Thymus (tissue), 11 donors: ENCODE measurements at regions not wholly inside any gene's neighbourhood (a gene's known extent, or its start where the extent isn't known, plus 50 kb on each side); places are given as distances from the start of the nearest gene placed in this dataset.
A peak's percentile ranks its signal among the peaks of the same experiment; 100 is the strongest.

Source experiments
- DNase-seq, 9 donors: peaks; one replicate each; pipeline ENCODE4 v3.0.0-alpha.2; 2013; ENCODE audit warnings: low spot score in 9 of 9, low read depth in 6 of 9, missing footprints in 1 of 9
- H3K27ac ChIP-seq, 2 donors: one replicate each; pipeline ENCODE4 v1.5.1; 2013; ENCODE audit warnings: control low read depth in 1 of 2, low read depth in 1 of 2, low read length in 1 of 2, mild to moderate bottlenecking in 1 of 2, moderate library complexity in 1 of 2
- H3K27me3 ChIP-seq, 2 donors: one replicate each; pipeline ENCODE4 v1.5.1; 2013; ENCODE audit warnings: low read length in 1 of 2; ENCODE audit not compliant: control insufficient read depth in 2 of 2, insufficient read depth in 1 of 2
- H3K36me3 ChIP-seq, 2 donors: one replicate each; pipeline ENCODE4 v1.5.1; 2013; ENCODE audit warnings: low read length in 1 of 2, mild to moderate bottlenecking in 1 of 2, moderate library complexity in 1 of 2; ENCODE audit not compliant: control insufficient read depth in 2 of 2, insufficient read depth in 2 of 2
- H3K4me1 ChIP-seq, 2 donors: one replicate each; pipeline ENCODE4 v1.5.1; 2013; ENCODE audit warnings: low read length in 2 of 2; ENCODE audit not compliant: control insufficient read depth in 2 of 2, insufficient read depth in 2 of 2
- H3K4me3 ChIP-seq, 2 donors: one replicate each; pipeline ENCODE4 v1.5.1; 2013; ENCODE audit warnings: low read length in 2 of 2, control low read depth in 1 of 2, mild to moderate bottlenecking in 1 of 2
- H3K9me3 ChIP-seq, 2 donors: one replicate each; pipeline ENCODE4 v1.5.1; 2013; ENCODE audit warnings: low read length in 1 of 2, mild to moderate bottlenecking in 1 of 2; ENCODE audit not compliant: control insufficient read depth in 2 of 2, insufficient read depth in 1 of 2
- whole genome bisulfite sequencing: extraction: QIAGEN DNeasy Blood & Tissue Kit; methylation state at CpG from one replicate; pipeline ENCODE4 v1.1.7; 2013; 5-methylcytosine and 5-hydroxymethylcytosine counted together
- donor health status: healthy.

- Histone ChIP-seq H3K9me3 (no peaks in the 10 kb centered on the region), H3K36me3 (no peaks in the 10 kb centered on the region), H3K4me3 (no peak overlapping the region), H3K4me1 (peaks cover 0 to 3% of the 10 kb centered on the region in 2 donors), H3K27ac (no peak overlapping the region), H3K27me3 (no peaks in the 10 kb centered on the region)
- no peak for DNase-seq
- WGBS = 78% methylated on average over 4 of the region's 4 CpGs
Observed at GRCh38 chr6:71033890-71034289, 77.0 kb upstream of the B3GAT2 start.

- no peak overlapping the region for H3K4me3 ChIP-seq
- H3K4me1 ChIP-seq = peaks cover 0 to 3% of the 10 kb centered on the region in 2 donors
- WGBS = 93% methylated on average over 4 of the region's 4 CpGs
- H3K9me3 ChIP-seq = no peaks in the 10 kb centered on the region
- no peak for DNase-seq
- H3K36me3 ChIP-seq = no peaks in the 10 kb centered on the region
- no peaks in the 10 kb centered on the region for H3K27me3 ChIP-seq
- peak overlapping the region in 1 of 2 donors; percentile 39 for H3K27ac ChIP-seq
Observed at GRCh38 chr6:71034563-71035345, 77.9 kb upstream of the B3GAT2 start.

- Histone ChIP-seq H3K27ac (no peak overlapping the region), H3K9me3 (no peaks in the 10 kb centered on the region), H3K27me3 (no peaks in the 10 kb centered on the region), H3K4me1 (peaks cover 0 to 3% of the 10 kb centered on the region in 2 donors), H3K4me3 (no peak overlapping the region), H3K36me3 (no peaks in the 10 kb centered on the region)
- no peak for DNase-seq
Observed at GRCh38 chr6:71035871-71036270, 79.0 kb upstream of the B3GAT2 start.

GRCh38 chr6:71038711-71039344 is 82.0 kb upstream of the B3GAT2 start:
- WGBS = 90% methylated on average over 8 of the region's 8 CpGs
- Histone ChIP-seq H3K4me1 (peaks cover 0 to 3% of the 10 kb centered on the region in 2 donors), H3K36me3 (no peaks in the 10 kb centered on the region), H3K27ac (no peak overlapping the region), H3K4me3 (no peak overlapping the region), H3K27me3 (no peaks in the 10 kb centered on the region), H3K9me3 (no peaks in the 10 kb centered on the region)
- no peak for DNase-seq

- Histone ChIP-seq H3K9me3 (no peaks in the 10 kb centered on the region), H3K4me1 (peaks cover 0 to 3% of the 10 kb centered on the region in 2 donors), H3K4me3 (no peak overlapping the region), H3K36me3 (no peaks in the 10 kb centered on the region), H3K27me3 (no peaks in the 10 kb centered on the region), H3K27ac (no peak overlapping the region)
- 98% methylated on average over 1 of the region's 1 CpG for WGBS
- no peak for DNase-seq
Observed at GRCh38 chr6:71040043-71040442, 83.2 kb upstream of the B3GAT2 start.

GRCh38 chr6:71040841-71041240 is 84.0 kb upstream of the B3GAT2 start:
- no peak overlapping the region for H3K27ac ChIP-seq
- no peak for DNase-seq
- H3K27me3 ChIP-seq = no peaks in the 10 kb centered on the region
- H3K4me3 ChIP-seq = no peak overlapping the region
- WGBS = 89% methylated on average over 2 of the region's 2 CpGs
- peaks cover 0 to 3% of the 10 kb centered on the region in 2 donors for H3K4me1 ChIP-seq
- H3K9me3 ChIP-seq = no peaks in the 10 kb centered on the region
- no peaks in the 10 kb centered on the region for H3K36me3 ChIP-seq

- Histone ChIP-seq H3K9me3 (no peaks in the 10 kb centered on the region), H3K27ac (no peak overlapping the region), H3K36me3 (no peaks in the 10 kb centered on the region), H3K27me3 (no peaks in the 10 kb centered on the region), H3K4me1 (no peaks in the 10 kb centered on the region), H3K4me3 (no peak overlapping the region)
- no peak for DNase-seq
- WGBS = 19% methylated on average over 1 of the region's 1 CpG
Observed at GRCh38 chr6:71043902-71044301, 87.0 kb upstream of the B3GAT2 start.

- Histone ChIP-seq H3K4me1 (no peaks in the 10 kb centered on the region), H3K36me3 (no peaks in the 10 kb centered on the region), H3K9me3 (no peaks in the 10 kb centered on the region), H3K27ac (peak overlapping the region in 1 of 2 donors; percentile 26), H3K27me3 (no peaks in the 10 kb centered on the region), H3K4me3 (no peak overlapping the region)
- DNase-seq = no peak
- WGBS = 90% methylated on average over 1 of the region's 1 CpG
Observed at GRCh38 chr6:71044753-71045152, 87.9 kb upstream of the B3GAT2 start.

- Histone ChIP-seq H3K27me3 (no peaks in the 10 kb centered on the region), H3K4me1 (no peaks in the 10 kb centered on the region), H3K4me3 (no peak overlapping the region), H3K36me3 (no peaks in the 10 kb centered on the region), H3K27ac (no peak overlapping the region), H3K9me3 (no peaks in the 10 kb centered on the region)
- 81% methylated on average over 5 of the region's 5 CpGs for WGBS
- no peak for DNase-seq
Observed at GRCh38 chr6:71045296-71045695, 88.4 kb upstream of the B3GAT2 start.
